HCT116 (cell line): ENCODE measurements at regions not wholly inside any gene's neighbourhood (a gene's known extent, or its start where the extent isn't known, plus 50 kb on each side); places are given as distances from the start of the nearest gene placed in this dataset.

ENCODE experiments used
- ATAC-seq: fragments of 200-7000 bp; cut with Tn5 transposase; 2 replicates; pipeline ENCODE4 v1.9.1; 2020; ENCODE audit warnings: mild to moderate bottlenecking, moderate library complexity
- BruUV-seq: library from RNA; stranded (reverse); fragments of 400-500 nt; replicated peaks from 2 replicates; lab custom pipeline; 2021; lab: Mats Ljungman, UMichigan
- CTCF ChIA-PET: fragments of 300-600 bp; sonication (Branson Sonifier 250); formaldehyde crosslinking; loops from one replicate; lab custom pipeline; 2021; ENCODE audit warnings: antibody characterized with exemption; lab: Charles Lee
- POLR2A ChIA-PET: fragments of 300-600, 350-600 bp; sonication (Branson Sonifier 250); formaldehyde crosslinking; loops from one replicate; lab custom pipeline; 2021; ENCODE audit warnings: antibody characterized with exemption; lab: Charles Lee
- RAD21 ChIA-PET, 2 experiments: fragments of 300-600 bp; sonication (Branson Sonifier 250); formaldehyde crosslinking; loops; one replicate each; lab custom pipeline; 2023; ENCODE audit warnings: low total read pairs in 2 of 2; ENCODE audit not compliant: uncharacterized antibody in 2 of 2, unreplicated experiment in 2 of 2, low non-redundant PET in 1 of 2; lab: Charles Lee
- DNase-seq: peaks from one replicate; pipeline ENCODE4 v3.0.0-alpha.2; 2010; ENCODE audit warnings: low read depth, low spot score
- H2AFZ ChIP-seq: fragments of 200-600 bp; shearing (Covaris generic), sonication (generic); 2 replicates; pipeline ENCODE4 v1.6.1; 2017; ENCODE audit warnings: low read depth, mixed run types, mixed read lengths, antibody characterized with exemption, low read length; ENCODE audit not compliant: poor library complexity, severe bottlenecking
- H3K27ac ChIP-seq: 2 replicates; pipeline ENCODE4 v1.5.1; 2012; ENCODE audit warnings: low read depth, low read length
- H3K27me3 ChIP-seq: fragments of 200-600 bp; sonication (generic); 2 replicates; pipeline ENCODE4 v1.6.1; 2016; ENCODE audit warnings: mixed run types, low read length, mixed read lengths; ENCODE audit not compliant: insufficient read depth
- H3K36me3 ChIP-seq, 2 experiments: fragments of 200-500 bp in 1 of 2; fragments of 200-600 bp in 1 of 2; sonication (Bioruptor generic) in 1 of 2; sonication (generic) in 1 of 2; 2 replicates each; pipeline versions ENCODE4 v1.5.1 to v1.6.1; 2014 to 2016; ENCODE audit warnings: low read length in 2 of 2, inconsistent platforms in 1 of 2, mixed read lengths in 1 of 2, mixed run types in 1 of 2; ENCODE audit not compliant: insufficient read depth in 2 of 2, control insufficient read depth in 1 of 2
- H3K4me1 ChIP-seq, 2 experiments: fragments of 200-600 bp in 1 of 2; sonication (generic) in 1 of 2; 2 replicates each; pipeline versions ENCODE4 v1.5.1 to v1.6.1; 2012 to 2017; ENCODE audit warnings: low read length in 2 of 2, inconsistent platforms in 1 of 2, mild to moderate bottlenecking in 1 of 2, mixed read lengths in 1 of 2, mixed run types in 1 of 2, moderate library complexity in 1 of 2; ENCODE audit not compliant: insufficient read depth in 2 of 2, control insufficient read depth in 1 of 2
- H3K4me2 ChIP-seq: fragments of 200-600 bp; sonication (generic); 2 replicates; pipeline ENCODE4 v1.6.1; 2017; ENCODE audit warnings: mixed run types, low read length, mixed read lengths
- H3K4me3 ChIP-seq, 2 experiments: fragments of 200-600 bp in 1 of 2; sonication (generic) in 1 of 2; replicated peaks in 1 of 2; 2 replicates each; pipeline ENCODE4 v1.5.1; 2011 to 2016; ENCODE audit warnings: low read length in 2 of 2, control low read depth in 1 of 2, low read depth in 1 of 2, mild to moderate bottlenecking in 1 of 2, mixed read lengths in 1 of 2, mixed run types in 1 of 2
- H3K79me2 ChIP-seq: fragments of 200-600 bp; sonication (generic); 2 replicates; pipeline ENCODE4 v1.6.1; 2017; ENCODE audit warnings: mild to moderate bottlenecking, mixed run types, low read length, moderate library complexity, mixed read lengths; ENCODE audit not compliant: insufficient read depth
- H3K9ac ChIP-seq: fragments of 200-600 bp; sonication (generic); 2 replicates; pipeline ENCODE4 v1.6.1; 2016; ENCODE audit warnings: low read length, mixed read lengths
- H3K9me2 ChIP-seq: fragments of 200-600 bp; sonication (generic), shearing (Covaris generic); 2 replicates; pipeline ENCODE4 v1.6.1; 2017; ENCODE audit warnings: mixed run types, mild to moderate bottlenecking, moderate library complexity; ENCODE audit not compliant: insufficient read depth
- H3K9me3 ChIP-seq, 2 experiments: fragments of 200-500 bp in 1 of 2; fragments of 200-600 bp in 1 of 2; sonication (Bioruptor generic) in 1 of 2; sonication (generic) in 1 of 2; 2 replicates each; pipeline ENCODE4 v1.6.1; 2014 to 2017; ENCODE audit warnings: low read length in 2 of 2, mixed read lengths in 2 of 2, inconsistent platforms in 1 of 2, low read depth in 1 of 2, mild to moderate bottlenecking in 1 of 2, mixed run types in 1 of 2, moderate library complexity in 1 of 2; ENCODE audit not compliant: control insufficient read depth in 1 of 2, insufficient read depth in 1 of 2
- H4K20me1 ChIP-seq: fragments of 200-600 bp; sonication (generic), shearing (Covaris generic); 2 replicates; pipeline ENCODE4 v1.6.1; 2017; ENCODE audit warnings: mixed run types, mild to moderate bottlenecking, moderate library complexity; ENCODE audit not compliant: insufficient read depth
- EGR1 ChIP-seq: IDR thresholded peaks from 2 replicates; pipeline ENCODE4 v1.6.1; 2012; ENCODE audit warnings: low read depth
- EZH2 ChIP-seq: fragments of 200-600 bp; sonication (generic); IDR thresholded peaks from 2 replicates; pipeline ENCODE4 v1.6.1; 2017; ENCODE audit warnings: antibody characterized with exemption, mixed run types
- JUND ChIP-seq: IDR thresholded peaks from 2 replicates; pipeline ENCODE4 v1.6.1; 2012
- YY1 ChIP-seq: IDR thresholded peaks from 2 replicates; pipeline ENCODE4 v1.6.1; 2011; ENCODE audit warnings: low read length, low read depth, moderate library complexity, mild to moderate bottlenecking; ENCODE audit not compliant: insufficient replicate concordance; ENCODE audit errors: extremely low read depth
- intact Hi-C: fragments of 100-400 bp; cut with micrococcal nuclease; formaldehyde crosslinking; loops from 2 replicates; pipeline ENCODE4 v1.10.0; 2022

DNA sequence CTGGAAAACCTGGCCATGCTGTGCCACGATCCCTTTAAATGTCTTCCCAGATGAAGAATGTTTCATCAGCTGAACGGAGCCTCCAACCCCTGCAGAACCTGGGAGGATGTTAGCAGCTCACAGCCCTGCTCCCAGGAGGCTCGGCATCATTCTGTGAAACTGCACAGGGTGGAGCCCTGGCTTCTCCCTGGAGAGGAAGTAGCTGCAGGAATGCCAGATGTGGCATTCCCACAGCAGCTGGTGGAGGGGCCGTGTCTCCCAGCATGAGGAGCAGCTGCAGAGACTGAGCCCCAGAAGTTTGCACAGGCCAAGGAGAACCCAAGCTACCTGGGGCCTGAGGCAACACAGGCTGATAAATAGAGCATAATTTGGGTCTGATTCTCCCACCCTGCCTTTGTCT lies 165.8 kb upstream of the MAP3K1 start:
- Histone ChIP-seq H3K27me3 (peaks cover 13% of the 10 kb centered on the region; the same call in 1 of the 2 replicates), H3K9ac (no peak overlapping the region), H3K27ac (no peak overlapping the region), H3K4me3 (no peak overlapping the region), H3K36me3 (no peaks in the 10 kb centered on the region), H2AFZ (no peak overlapping the region), H3K79me2 (no peaks in the 10 kb centered on the region), H4K20me1 (no peaks in the 10 kb centered on the region), H3K9me2 (no peaks in the 10 kb centered on the region), H3K9me3 (no peaks in the 10 kb centered on the region), H3K4me2 (no peak overlapping the region), H3K4me1 (no peaks in the 10 kb centered on the region)
- ChIA-PET CTCF (no interaction called here), RAD21 (no interaction called here), POLR2A (no interaction called here)
- intact Hi-C loops = no loop called here
- no TSS peak for BruUV-seq
- ATAC-seq (no peak), DNase-seq (no peak)
- TF ChIP-seq EGR1 (no peak), YY1 (no peak)

DNA sequence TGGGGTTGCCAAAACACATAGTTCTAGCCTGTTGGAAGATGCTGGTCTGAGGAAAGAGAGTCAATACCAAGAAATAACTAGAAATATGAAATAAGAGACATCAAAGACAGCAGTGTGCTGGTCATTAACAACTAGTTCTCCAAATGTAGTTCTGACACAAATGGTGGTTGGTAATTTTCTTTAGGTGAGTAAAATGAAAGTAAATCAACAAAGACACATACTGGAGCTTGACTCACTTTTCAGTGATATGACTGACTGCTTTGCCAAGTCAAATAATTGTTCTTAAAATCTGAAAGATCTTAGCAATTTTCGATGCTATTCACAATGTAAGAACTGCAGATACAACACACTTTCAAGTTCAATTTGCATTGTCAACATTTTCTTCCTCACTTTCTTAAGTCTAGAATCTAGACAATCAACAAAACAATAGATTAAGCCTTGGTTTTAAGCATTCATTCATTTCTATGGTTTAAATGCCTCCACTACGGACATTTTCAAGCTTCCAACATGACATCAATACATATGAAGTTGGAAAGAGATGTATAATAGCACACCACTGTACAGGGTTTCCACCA lies 166.8 kb upstream of the MAP3K1 start:
- H2AFZ ChIP-seq = no peak overlapping the region
- BruUV-seq = no TSS peak
- RAD21 ChIA-PET = no interaction called here
- H3K9me3 ChIP-seq = no peaks in the 10 kb centered on the region
- no peaks in the 10 kb centered on the region for H3K4me1 ChIP-seq
- POLR2A ChIA-PET = no interaction called here
- H3K4me2 ChIP-seq = no peak overlapping the region
- TF ChIP-seq JUND = no peak
- TF ChIP-seq EZH2 = no peak
- no peak for TF ChIP-seq YY1
- DNase-seq (no peak), ATAC-seq (no peak)
- peaks cover 8% of the 10 kb centered on the region; the same call in 1 of the 2 replicates for H3K27me3 ChIP-seq
- no peak overlapping the region for H3K27ac ChIP-seq
- H3K4me3 ChIP-seq = no peak overlapping the region
- H3K36me3 ChIP-seq = no peaks in the 10 kb centered on the region
- no peaks in the 10 kb centered on the region for H4K20me1 ChIP-seq
- intact Hi-C loops = no loop called here
- no peaks in the 10 kb centered on the region for H3K79me2 ChIP-seq
- no peak overlapping the region for H3K9ac ChIP-seq
- CTCF ChIA-PET = no interaction called here
- no peaks in the 10 kb centered on the region for H3K9me2 ChIP-seq
